D721Med (cell line): ENCODE measurements at regions not wholly inside any gene's neighbourhood (a gene's known extent, or its start where the extent isn't known, plus 50 kb on each side); places are given as distances from the start of the nearest gene placed in this dataset.

Experiments used
- DNase-seq: peaks from one replicate; pipeline ENCODE4 v3.0.0; 2011; ENCODE audit warnings: low spot score; ENCODE audit not compliant: insufficient read length
- FAIRE-seq: peaks from 2 replicates; lab custom pipeline; 2011; peaks lifted over from hg19 to GRCh38; lab: Jason Lieb, UNC
- CTCF ChIP-seq: IDR thresholded peaks from 2 replicates; pipeline ENCODE4 v1.5.1; 2012; ENCODE audit warnings: mild to moderate bottlenecking, control low read depth; ENCODE audit not compliant: insufficient read depth; ENCODE audit errors: missing control alignments

GRCh38 chr1:65497256-65497830 lies 76.9 kb downstream of the LEPR start:
- no peak for FAIRE-seq
- no peak for TF ChIP-seq CTCF
- DNase-seq, result no peak

- no peak for TF ChIP-seq CTCF
- FAIRE-seq, result no peak
Measured at GRCh38 chr1:65503427-65503826, 83.0 kb downstream of the LEPR start.

GRCh38 chr1:65504263-65504662 lies 83.8 kb downstream of the LEPR start:
- TF ChIP-seq CTCF, result no peak
- FAIRE-seq (no peak), DNase-seq (no peak)

More at GRCh38 chr1:65503427-65503826, 83.0 kb downstream of the LEPR start:
- DNase-seq, result no peak

DNA sequence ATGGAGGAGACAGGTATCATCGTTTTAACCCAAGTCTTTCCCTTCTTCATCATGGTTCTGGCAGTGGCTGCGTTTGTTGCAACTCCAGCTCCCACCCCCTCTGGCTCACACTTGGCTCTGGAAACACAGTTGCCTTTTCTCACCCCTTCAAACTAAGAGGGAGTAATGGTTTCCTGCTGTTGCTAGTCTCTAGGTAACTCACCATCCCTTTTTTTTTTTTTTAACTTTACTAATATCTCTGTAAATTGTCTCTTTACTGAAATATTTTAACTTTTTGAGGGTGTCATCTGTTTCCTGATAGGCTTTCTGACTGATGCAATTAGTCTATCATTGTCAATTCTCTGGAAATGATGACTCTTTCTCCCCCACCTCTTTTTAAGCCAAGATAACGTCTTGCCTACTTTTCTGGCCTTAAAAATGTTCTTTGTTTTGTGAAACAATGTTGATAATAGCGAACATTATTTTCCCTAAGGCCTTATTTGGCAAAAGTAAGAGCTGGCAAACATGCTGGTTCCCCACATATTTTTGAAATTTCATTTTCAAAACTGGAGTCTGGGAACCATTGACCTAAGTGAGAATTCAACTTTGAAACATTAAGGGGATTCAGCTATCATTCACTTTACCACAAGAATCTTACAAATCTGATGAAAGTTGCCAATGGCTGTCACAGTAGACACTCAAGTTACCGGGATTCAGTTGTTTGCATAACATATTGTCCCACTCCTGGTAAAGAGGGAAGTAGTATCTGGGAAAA lies 85.3 kb downstream of the LEPR start:
- no peak for FAIRE-seq
- no peak for DNase-seq
- TF ChIP-seq CTCF, result no peak

DNA sequence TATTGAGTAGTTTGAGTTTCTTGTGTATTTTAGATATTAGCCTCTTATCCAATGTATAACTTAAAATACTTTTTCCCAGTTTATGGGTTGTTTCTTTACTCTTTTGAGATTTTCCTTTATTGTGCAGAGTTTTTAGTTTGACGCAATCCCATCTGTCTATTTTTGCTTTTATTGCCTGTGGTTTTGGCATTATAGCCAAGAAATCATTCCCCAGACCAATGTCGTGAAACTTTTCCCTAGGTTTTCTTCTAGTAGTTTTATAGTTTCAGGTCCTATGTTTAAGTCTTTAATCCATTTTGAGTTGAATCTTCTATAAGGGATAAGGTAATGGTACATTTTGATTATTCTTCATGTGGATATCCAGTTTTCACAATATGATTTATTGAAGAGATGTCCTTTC lies 87.6 kb downstream of the LEPR start:
- FAIRE-seq (no peak), DNase-seq (no peak)
- no peak for TF ChIP-seq CTCF

GRCh38 chr1:65509912-65510680 lies 89.6 kb downstream of the LEPR start:
- TF ChIP-seq CTCF, result no peak
- DNase-seq (no peak), FAIRE-seq (no peak)
